AG10803 (cell line): ENCODE measurements at regions not wholly inside any gene's neighbourhood (a gene's known extent, or its start where the extent isn't known, plus 50 kb on each side); places are given as distances from the start of the nearest gene placed in this dataset.

Source experiments
- DNase-seq: peaks from one replicate; pipeline ENCODE4 v3.0.0; 2010; ENCODE audit warnings: low read depth
- H3K4me3 ChIP-seq: 2 replicates; pipeline ENCODE4 v1.5.1; 2011; ENCODE audit warnings: mild to moderate bottlenecking, low read length, control low read depth
- CTCF ChIP-seq: conservative IDR thresholded peaks from 2 replicates; pipeline ENCODE4 v1.5.1; 2011; ENCODE audit warnings: mild to moderate bottlenecking, low read length, control low read depth, inconsistent platforms

- H3K4me3 ChIP-seq: no peak overlapping the region
- TF ChIP-seq CTCF: no peak
- no peak for DNase-seq
Measured at GRCh38 chr6:106772270-106773142, 143.1 kb downstream of the QRSL1 start.

GRCh38 chr6:106771822-106772221 is 142.4 kb downstream of the QRSL1 start:
- no peak for TF ChIP-seq CTCF
- no peak for DNase-seq

GRCh38 chr6:106770663-106771062 is 141.3 kb downstream of the QRSL1 start:
- no peak for DNase-seq
- no peak overlapping the region for H3K4me3 ChIP-seq
- TF ChIP-seq CTCF: no peak

More at GRCh38 chr6:106771822-106772221, 142.4 kb downstream of the QRSL1 start:
- no peak overlapping the region for H3K4me3 ChIP-seq

- no peak overlapping the region for H3K4me3 ChIP-seq
- DNase-seq: no peak
- no peak for TF ChIP-seq CTCF
Measured at GRCh38 chr6:106770081-106770480, 140.7 kb downstream of the QRSL1 start.

- no peak overlapping the region for H3K4me3 ChIP-seq
- no peak for TF ChIP-seq CTCF
- DNase-seq: no peak
Measured at GRCh38 chr6:106767271-106767670, 137.9 kb downstream of the QRSL1 start.

DNA sequence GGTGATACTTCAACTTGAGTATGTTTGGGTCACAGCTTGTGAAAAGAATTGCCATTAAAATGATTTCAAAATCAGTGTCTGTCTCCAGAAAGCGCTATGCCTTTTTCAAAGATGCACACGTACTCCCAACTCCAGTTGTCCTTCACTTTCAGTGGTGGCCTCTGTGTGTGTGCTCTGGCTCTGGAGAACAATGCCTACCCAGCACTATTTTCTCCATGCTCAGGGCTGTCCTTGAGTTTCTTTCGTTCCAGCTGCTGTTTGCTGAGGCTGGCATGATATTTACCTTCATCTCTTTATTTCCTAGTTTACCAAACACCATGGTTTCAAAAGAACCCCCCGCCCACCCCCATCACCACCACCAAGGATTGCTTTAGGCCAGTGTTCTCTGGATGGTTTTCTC is 136.8 kb downstream of the QRSL1 start:
- no peak overlapping the region for H3K4me3 ChIP-seq
- no peak for TF ChIP-seq CTCF
- no peak for DNase-seq

GRCh38 chr6:106765496-106765895 is 136.1 kb downstream of the QRSL1 start:
- TF ChIP-seq CTCF: no peak
- DNase-seq: no peak
- no peak overlapping the region for H3K4me3 ChIP-seq
